ENCODE measurements at regions not wholly inside any gene's neighbourhood (a gene's known extent, or its start where the extent isn't known, plus 50 kb on each side); places are given as distances from the start of the nearest gene placed in this dataset.

DNA sequence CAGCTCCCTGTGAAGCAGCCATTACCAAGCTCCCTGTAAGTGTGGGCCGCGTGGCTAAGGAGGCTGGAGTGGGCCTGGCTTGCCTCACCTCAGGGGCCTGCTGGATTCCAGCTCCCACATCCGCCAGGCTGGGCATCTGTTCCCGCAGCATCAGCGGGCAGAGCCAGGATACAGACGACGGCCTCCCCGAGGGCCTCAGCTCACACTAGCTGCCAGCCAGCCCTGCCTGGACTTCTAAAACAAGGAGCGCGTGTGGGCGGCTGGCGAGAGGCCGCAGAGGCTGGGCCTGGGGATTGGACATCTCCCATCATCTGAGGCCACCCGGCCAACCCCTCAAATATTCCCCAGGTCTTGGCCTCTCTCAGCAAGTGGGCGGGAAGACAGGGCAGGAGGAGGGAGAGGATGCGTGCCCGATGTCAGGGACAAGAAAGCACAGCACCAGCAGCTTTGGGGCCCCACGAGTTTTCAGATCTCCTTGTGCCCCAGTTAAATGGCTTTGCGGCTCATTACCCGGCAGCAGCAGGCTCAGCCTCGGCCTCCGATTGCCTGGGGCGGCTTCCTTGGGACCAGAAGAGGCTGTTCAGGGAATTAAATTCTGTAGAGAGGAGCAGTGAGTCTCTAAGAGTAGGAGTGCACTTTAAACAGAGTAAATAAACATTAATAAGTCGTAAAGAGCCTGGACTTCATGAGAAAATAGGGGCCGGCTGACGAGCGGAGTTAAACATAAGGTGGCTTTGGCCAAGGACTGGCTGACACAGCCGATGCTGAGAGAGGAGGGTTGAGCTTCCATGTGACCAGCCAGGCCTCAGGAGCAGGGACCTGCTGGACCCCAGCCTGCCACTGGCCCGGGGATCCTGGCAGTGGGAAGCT, 208.9 kb upstream of the C1orf174 start:
- no peaks in the 10 kb centered on the region for H3K27me3 ChIP-seq (ENCODE audit: control insufficient read depth, insufficient read depth, low read length)
- no peaks in the 10 kb centered on the region for H3K36me3 ChIP-seq (ENCODE audit: control insufficient read depth in 2 of 3, insufficient read depth in 3 of 3, low read length in 3 of 3)
- TF ChIP-seq, protein P1, sequence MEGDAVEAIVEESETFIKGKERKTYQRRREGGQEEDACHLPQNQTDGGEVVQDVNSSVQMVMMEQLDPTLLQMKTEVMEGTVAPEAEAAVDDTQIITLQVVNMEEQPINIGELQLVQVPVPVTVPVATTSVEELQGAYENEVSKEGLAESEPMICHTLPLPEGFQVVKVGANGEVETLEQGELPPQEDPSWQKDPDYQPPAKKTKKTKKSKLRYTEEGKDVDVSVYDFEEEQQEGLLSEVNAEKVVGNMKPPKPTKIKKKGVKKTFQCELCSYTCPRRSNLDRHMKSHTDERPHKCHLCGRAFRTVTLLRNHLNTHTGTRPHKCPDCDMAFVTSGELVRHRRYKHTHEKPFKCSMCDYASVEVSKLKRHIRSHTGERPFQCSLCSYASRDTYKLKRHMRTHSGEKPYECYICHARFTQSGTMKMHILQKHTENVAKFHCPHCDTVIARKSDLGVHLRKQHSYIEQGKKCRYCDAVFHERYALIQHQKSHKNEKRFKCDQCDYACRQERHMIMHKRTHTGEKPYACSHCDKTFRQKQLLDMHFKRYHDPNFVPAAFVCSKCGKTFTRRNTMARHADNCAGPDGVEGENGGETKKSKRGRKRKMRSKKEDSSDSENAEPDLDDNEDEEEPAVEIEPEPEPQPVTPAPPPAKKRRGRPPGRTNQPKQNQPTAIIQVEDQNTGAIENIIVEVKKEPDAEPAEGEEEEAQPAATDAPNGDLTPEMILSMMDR (IDR thresholded peaks at IDR 0.05; ENCODE audit: borderline replicate concordance, extremely low read depth, insufficient read depth) = no peak
- H3K9ac ChIP-seq (ENCODE audit: low read length in 3 of 3) = no peak overlapping the region
- H3K9me3 ChIP-seq (ENCODE audit: control insufficient read depth in 2 of 3, insufficient read depth in 1 of 3, low read length in 3 of 3) = no peaks in the 10 kb centered on the region
- DNase-seq (peak in 4 of 5 donors; percentile 59 to 74 (median 67)), FAIRE-seq (no peak)
- no peak overlapping the region for H3K4me3 ChIP-seq (ENCODE audit: low read length in 3 of 3)
- intact Hi-C loops (cut with DNase I) = no loop called here
- H3K27ac ChIP-seq (ENCODE audit: low read depth in 2 of 2, low read length in 2 of 2) = no peak overlapping the region
- H3K4me1 ChIP-seq (ENCODE audit: control insufficient read depth in 2 of 3, insufficient read depth in 2 of 3, low read depth in 1 of 3, low read length in 3 of 3) = no peaks in the 10 kb centered on the region

DNA sequence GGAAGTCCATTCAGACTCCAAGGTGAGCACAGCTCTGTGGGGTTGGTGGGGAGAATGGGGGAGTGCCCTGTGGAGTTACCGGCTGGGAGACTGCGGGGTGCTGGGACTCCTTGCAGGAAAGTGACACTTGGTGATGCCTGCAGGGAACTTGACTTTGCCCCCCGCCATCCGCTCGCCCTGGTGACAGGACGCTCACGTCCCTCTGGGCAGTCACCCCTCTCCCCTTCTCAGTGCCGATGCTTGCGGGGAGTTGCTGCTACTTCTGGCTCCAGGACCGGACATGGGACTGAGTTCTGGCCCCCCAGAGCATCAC, 209.5 kb upstream of the C1orf174 start:
- H3K27me3 ChIP-seq (ENCODE audit: control insufficient read depth, insufficient read depth, low read length) = no peaks in the 10 kb centered on the region
- DNase-seq (no peak), FAIRE-seq (no peak)
- no peaks in the 10 kb centered on the region for H3K9me3 ChIP-seq (ENCODE audit: control insufficient read depth in 2 of 3, insufficient read depth in 1 of 3, low read length in 3 of 3)
- H3K9ac ChIP-seq (ENCODE audit: low read length in 3 of 3) = no peak overlapping the region
- H3K27ac ChIP-seq (ENCODE audit: low read depth in 2 of 2, low read length in 2 of 2) = no peak overlapping the region
- no peak overlapping the region for H3K4me3 ChIP-seq (ENCODE audit: low read length in 3 of 3)
- TF ChIP-seq, protein P1 (IDR thresholded peaks at IDR 0.05; ENCODE audit: borderline replicate concordance, extremely low read depth, insufficient read depth) = no peak
- intact Hi-C loops (cut with DNase I) = no loop called here
- no peaks in the 10 kb centered on the region for H3K4me1 ChIP-seq (ENCODE audit: control insufficient read depth in 2 of 3, insufficient read depth in 2 of 3, low read depth in 1 of 3, low read length in 3 of 3)
- no peaks in the 10 kb centered on the region for H3K36me3 ChIP-seq (ENCODE audit: control insufficient read depth in 2 of 3, insufficient read depth in 3 of 3, low read length in 3 of 3)

DNA sequence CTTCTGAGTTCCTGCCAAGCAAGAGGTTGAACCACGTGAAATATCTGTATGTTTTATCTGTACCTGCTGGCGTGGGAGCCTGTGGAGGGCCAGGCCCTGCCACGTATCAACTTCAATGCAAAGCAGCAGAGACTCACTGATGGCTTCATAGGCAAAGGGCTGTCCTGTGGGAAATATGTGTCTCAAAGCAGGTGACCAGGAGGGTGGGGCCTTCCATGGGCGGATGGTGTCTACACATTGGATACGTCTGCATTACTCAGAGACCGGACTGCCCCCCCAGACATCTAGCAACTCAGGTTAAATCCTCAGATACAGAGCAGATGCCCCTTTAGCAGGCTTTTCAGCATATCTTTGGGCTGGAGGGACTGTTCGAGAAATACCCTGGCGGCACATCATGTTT, 210.8 kb upstream of the C1orf174 start:
- Histone ChIP-seq H3K27ac (ENCODE audit: low read depth in 2 of 2, low read length in 2 of 2) (no peak overlapping the region), H3K9ac (ENCODE audit: low read length in 3 of 3) (no peak overlapping the region), H3K9me3 (ENCODE audit: control insufficient read depth in 2 of 3, insufficient read depth in 1 of 3, low read length in 3 of 3) (no peaks in the 10 kb centered on the region), H3K27me3 (ENCODE audit: control insufficient read depth, insufficient read depth, low read length) (no peaks in the 10 kb centered on the region), H3K36me3 (ENCODE audit: control insufficient read depth in 2 of 3, insufficient read depth in 3 of 3, low read length in 3 of 3) (no peaks in the 10 kb centered on the region), H3K4me1 (ENCODE audit: control insufficient read depth in 2 of 3, insufficient read depth in 2 of 3, low read depth in 1 of 3, low read length in 3 of 3) (no peaks in the 10 kb centered on the region), H3K4me3 (ENCODE audit: low read length in 3 of 3) (no peak overlapping the region)
- no peak for DNase-seq
- TF ChIP-seq, protein P1 (IDR thresholded peaks at IDR 0.05; ENCODE audit: borderline replicate concordance, extremely low read depth, insufficient read depth) = no peak
- no peak for FAIRE-seq
- intact Hi-C loops (cut with DNase I) = no loop called here

Data from kidney (tissue), 13 donors.